SJCRH30 (cell line): ENCODE measurements at regions not wholly inside any gene's neighbourhood (a gene's known extent, or its start where the extent isn't known, plus 50 kb on each side); places are given as distances from the start of the nearest gene placed in this dataset.

ENCODE experiments used
- DNase-seq, 2 experiments: peaks; one replicate each; pipeline ENCODE4 v3.0.0-alpha.2; 2015 to 2020
- H3K27ac ChIP-seq: fragments of 250-450 bp; sonication (Bioruptor Pico); 2 replicates; pipeline ENCODE4 v1.5.1; 2020; ENCODE audit warnings: mild to moderate bottlenecking, moderate library complexity
- H3K27me3 ChIP-seq: fragments of 250-450 bp; sonication (Bioruptor Pico); 2 replicates; pipeline ENCODE4 v1.5.1; 2020; ENCODE audit warnings: mild to moderate bottlenecking, moderate library complexity
- H3K36me3 ChIP-seq: fragments of 250-450 bp; sonication (Bioruptor Pico); 2 replicates; pipeline ENCODE4 v1.5.1; 2020; ENCODE audit warnings: mild to moderate bottlenecking, moderate library complexity
- H3K4me1 ChIP-seq: fragments of 250-450 bp; sonication (Bioruptor Pico); 2 replicates; pipeline ENCODE4 v1.5.1; 2020; ENCODE audit warnings: mild to moderate bottlenecking, moderate library complexity
- H3K4me3 ChIP-seq: fragments of 250-450 bp; sonication (Bioruptor Pico); 2 replicates; pipeline ENCODE4 v1.5.1; 2020; ENCODE audit warnings: mild to moderate bottlenecking, moderate library complexity
- H3K9me3 ChIP-seq: fragments of 250-450 bp; sonication (Bioruptor Pico); replicated peaks from 2 replicates; pipeline ENCODE4 v1.5.1; 2020; ENCODE audit warnings: mild to moderate bottlenecking, moderate library complexity

- no peaks in the 10 kb centered on the region for H3K9me3 ChIP-seq
- no peak overlapping the region for H3K27ac ChIP-seq
- no peak overlapping the region for H3K4me3 ChIP-seq
- H3K27me3 ChIP-seq = peaks cover 24% of the 10 kb centered on the region
- DNase-seq = no peak
- H3K4me1 ChIP-seq = no peaks in the 10 kb centered on the region
- no peaks in the 10 kb centered on the region for H3K36me3 ChIP-seq
These were observed 128.2 kb upstream of the C11orf58 start for GRCh38 chr11:16610213-16610737.

- H3K27ac ChIP-seq = no peak overlapping the region
- DNase-seq = no peak
- H3K4me3 ChIP-seq = no peak overlapping the region
- no peaks in the 10 kb centered on the region for H3K4me1 ChIP-seq
- H3K36me3 ChIP-seq = no peaks in the 10 kb centered on the region
- H3K9me3 ChIP-seq = no peaks in the 10 kb centered on the region
- peaks cover 24% of the 10 kb centered on the region for H3K27me3 ChIP-seq
These were observed 128.7 kb upstream of the C11orf58 start for GRCh38 chr11:16609769-16610168.

- Histone ChIP-seq H3K9me3 (no peaks in the 10 kb centered on the region), H3K4me3 (peak overlapping the region; percentile 61), H3K4me1 (no peaks in the 10 kb centered on the region), H3K36me3 (no peaks in the 10 kb centered on the region), H3K27me3 (peaks cover 18% of the 10 kb centered on the region), H3K27ac (no peak overlapping the region)
- DNase-seq = peak; percentile 61 to 70
These were observed 130.5 kb upstream of the C11orf58 start for GRCh38 chr11:16607675-16608644.

GRCh38 chr11:16606784-16607674 lies 131.4 kb upstream of the C11orf58 start:
- no peaks in the 10 kb centered on the region for H3K4me1 ChIP-seq

GRCh38 chr11:16605894-16606783 lies 132.3 kb upstream of the C11orf58 start:
- no peak overlapping the region for H3K27ac ChIP-seq
- H3K27me3 ChIP-seq = peaks cover 13% of the 10 kb centered on the region
- no peaks in the 10 kb centered on the region for H3K36me3 ChIP-seq
- peak; percentile 81 to 94 for DNase-seq
- H3K4me1 ChIP-seq = no peaks in the 10 kb centered on the region
- H3K9me3 ChIP-seq = no peaks in the 10 kb centered on the region
- peak overlapping the region; percentile 61 for H3K4me3 ChIP-seq

More at GRCh38 chr11:16606784-16607674, 131.4 kb upstream of the C11orf58 start:
- Histone ChIP-seq H3K36me3 (no peaks in the 10 kb centered on the region), H3K4me3 (peak overlapping the region; percentile 61), H3K27me3 (peaks cover 13% of the 10 kb centered on the region), H3K9me3 (no peaks in the 10 kb centered on the region), H3K27ac (no peak overlapping the region)
- peak; percentile 45 to 57 for DNase-seq

- H3K36me3 ChIP-seq = no peaks in the 10 kb centered on the region
- H3K27me3 ChIP-seq = peaks cover 13% of the 10 kb centered on the region
- H3K4me3 ChIP-seq = peak overlapping the region; percentile 61
- no peaks in the 10 kb centered on the region for H3K9me3 ChIP-seq
- DNase-seq = peak; percentile 51 to 60
- H3K4me1 ChIP-seq = no peaks in the 10 kb centered on the region
- H3K27ac ChIP-seq = no peak overlapping the region
These were observed 133.0 kb upstream of the C11orf58 start for GRCh38 chr11:16605389-16605893.

- no peak overlapping the region for H3K27ac ChIP-seq
- H3K36me3 ChIP-seq = no peaks in the 10 kb centered on the region
- no peaks in the 10 kb centered on the region for H3K4me1 ChIP-seq
- peak; percentile 61 to 69 for DNase-seq
- no peaks in the 10 kb centered on the region for H3K9me3 ChIP-seq
- H3K4me3 ChIP-seq = peak overlapping the region; percentile 61
- peaks cover 13% of the 10 kb centered on the region for H3K27me3 ChIP-seq
These were observed 133.6 kb upstream of the C11orf58 start for GRCh38 chr11:16604794-16605388.

- Histone ChIP-seq H3K9me3 (no peaks in the 10 kb centered on the region), H3K27ac (no peak overlapping the region), H3K4me3 (peak overlapping the region; percentile 61), H3K4me1 (no peaks in the 10 kb centered on the region), H3K27me3 (peaks cover 13% of the 10 kb centered on the region), H3K36me3 (no peaks in the 10 kb centered on the region)
- DNase-seq = peak; percentile 26 to 40
These were observed 134.3 kb upstream of the C11orf58 start for GRCh38 chr11:16603890-16604793.

GRCh38 chr11:16603245-16603644 lies 135.2 kb upstream of the C11orf58 start:
- Histone ChIP-seq H3K27ac (no peak overlapping the region), H3K4me1 (no peaks in the 10 kb centered on the region), H3K36me3 (no peaks in the 10 kb centered on the region), H3K4me3 (no peak overlapping the region), H3K9me3 (no peaks in the 10 kb centered on the region), H3K27me3 (peaks cover 12% of the 10 kb centered on the region)
- DNase-seq = no peak

GRCh38 chr11:16598906-16599305 lies 139.5 kb upstream of the C11orf58 start:
- DNase-seq = no peak
- Histone ChIP-seq H3K27ac (no peak overlapping the region), H3K4me1 (no peaks in the 10 kb centered on the region), H3K9me3 (no peaks in the 10 kb centered on the region), H3K36me3 (no peaks in the 10 kb centered on the region), H3K4me3 (no peak overlapping the region), H3K27me3 (no peaks in the 10 kb centered on the region)

- no peaks in the 10 kb centered on the region for H3K4me1 ChIP-seq
- no peaks in the 10 kb centered on the region for H3K36me3 ChIP-seq
- no peak for DNase-seq
- H3K9me3 ChIP-seq = no peaks in the 10 kb centered on the region
- no peak overlapping the region for H3K27ac ChIP-seq
- H3K4me3 ChIP-seq = no peak overlapping the region
- H3K27me3 ChIP-seq = no peaks in the 10 kb centered on the region
These were observed 140.4 kb upstream of the C11orf58 start for GRCh38 chr11:16598032-16598431.

- Histone ChIP-seq H3K27me3 (no peaks in the 10 kb centered on the region), H3K4me1 (no peaks in the 10 kb centered on the region), H3K36me3 (no peaks in the 10 kb centered on the region), H3K27ac (no peak overlapping the region), H3K9me3 (no peaks in the 10 kb centered on the region), H3K4me3 (no peak overlapping the region)
- DNase-seq = no peak
These were observed 142.2 kb upstream of the C11orf58 start for GRCh38 chr11:16596231-16596630.

GRCh38 chr11:16591157-16591556 lies 147.3 kb upstream of the C11orf58 start:
- no peak overlapping the region for H3K4me3 ChIP-seq
- no peak for DNase-seq
- no peaks in the 10 kb centered on the region for H3K36me3 ChIP-seq
- no peaks in the 10 kb centered on the region for H3K4me1 ChIP-seq
- H3K9me3 ChIP-seq = no peaks in the 10 kb centered on the region
- no peaks in the 10 kb centered on the region for H3K27me3 ChIP-seq
- H3K27ac ChIP-seq = no peak overlapping the region
